ENCODE measurements at regions not wholly inside any gene's neighbourhood (a gene's known extent, or its start where the extent isn't known, plus 50 kb on each side); places are given as distances from the start of the nearest gene placed in this dataset.
"Not testable (repeated sequence)": the region's sequence is repeated elsewhere in the genome, so short reads cannot be mapped to it uniquely, and the experiment has no call there.

GRCh38 chr6:4334158-4334740, 198.9 kb upstream of the ECI2 start:
- not testable (repeated sequence) for H3K4me3 ChIP-seq (ENCODE audit: low read length); DNase-seq; H3K4me1 ChIP-seq (ENCODE audit: control insufficient read depth, insufficient read depth, low read length); H3K9me3 ChIP-seq (replicated peaks; ENCODE audit: control insufficient read depth, low read depth, low read length); H3K36me3 ChIP-seq (ENCODE audit: control insufficient read depth, insufficient read depth, low read length); H3K27me3 ChIP-seq (ENCODE audit: control insufficient read depth, insufficient read depth, low read length); H3K27ac ChIP-seq (ENCODE audit: low read length)
- 43% methylated on average over 3 of the region's 24 CpGs for WGBS (ENCODE audit: insufficient coverage)

GRCh38 chr6:4327841-4328240, 192.5 kb upstream of the ECI2 start:
- peaks cover 2% of the 10 kb centered on the region for H3K9me3 ChIP-seq (replicated peaks; ENCODE audit: control insufficient read depth, low read depth, low read length)
- H3K27ac ChIP-seq (ENCODE audit: low read length), result no peak overlapping the region
- WGBS (ENCODE audit: insufficient coverage), result no CpG with 5 or more reads among the region's 1 CpG
- no peaks in the 10 kb centered on the region for H3K36me3 ChIP-seq (ENCODE audit: control insufficient read depth, insufficient read depth, low read length)
- no peak overlapping the region for H3K4me3 ChIP-seq (ENCODE audit: low read length)
- peaks cover 2% of the 10 kb centered on the region for H3K4me1 ChIP-seq (ENCODE audit: control insufficient read depth, insufficient read depth, low read length)
- no peaks in the 10 kb centered on the region for H3K27me3 ChIP-seq (ENCODE audit: control insufficient read depth, insufficient read depth, low read length)
- peak; percentile 33 for DNase-seq

GRCh38 chr6:4324746-4325145, 189.4 kb upstream of the ECI2 start:
- peaks cover 2% of the 10 kb centered on the region for H3K9me3 ChIP-seq (replicated peaks; ENCODE audit: control insufficient read depth, low read depth, low read length)
- H3K4me1 ChIP-seq (ENCODE audit: control insufficient read depth, insufficient read depth, low read length), result peaks cover 6% of the 10 kb centered on the region
- DNase-seq, result no peak

GRCh38 chr6:4323322-4323721, 187.9 kb upstream of the ECI2 start:
- 67% methylated on average over 1 of the region's 2 CpGs for WGBS (ENCODE audit: insufficient coverage)
- peaks cover 8% of the 10 kb centered on the region for H3K4me1 ChIP-seq (ENCODE audit: control insufficient read depth, insufficient read depth, low read length)
- DNase-seq, result no peak

More at GRCh38 chr6:4324746-4325145, 189.4 kb upstream of the ECI2 start:
- Histone ChIP-seq H3K4me3 (ENCODE audit: low read length) (no peak overlapping the region), H3K36me3 (ENCODE audit: control insufficient read depth, insufficient read depth, low read length) (no peaks in the 10 kb centered on the region), H3K27ac (ENCODE audit: low read length) (no peak overlapping the region), H3K27me3 (ENCODE audit: control insufficient read depth, insufficient read depth, low read length) (no peaks in the 10 kb centered on the region)

GRCh38 chr6:4322846-4323309, 187.5 kb upstream of the ECI2 start:
- H3K4me1 ChIP-seq (ENCODE audit: control insufficient read depth, insufficient read depth, low read length), result peaks cover 9% of the 10 kb centered on the region
- H3K36me3 ChIP-seq (ENCODE audit: control insufficient read depth, insufficient read depth, low read length), result no peaks in the 10 kb centered on the region
- no peak overlapping the region for H3K27ac ChIP-seq (ENCODE audit: low read length)
- 27% methylated on average over 1 of the region's 1 CpG for WGBS (ENCODE audit: insufficient coverage)
- H3K4me3 ChIP-seq (ENCODE audit: low read length), result no peak overlapping the region
- H3K27me3 ChIP-seq (ENCODE audit: control insufficient read depth, insufficient read depth, low read length), result no peaks in the 10 kb centered on the region
- DNase-seq, result no peak
- peaks cover 2% of the 10 kb centered on the region for H3K9me3 ChIP-seq (replicated peaks; ENCODE audit: control insufficient read depth, low read depth, low read length)

More at GRCh38 chr6:4323322-4323721, 187.9 kb upstream of the ECI2 start:
- peaks cover 2% of the 10 kb centered on the region for H3K9me3 ChIP-seq (replicated peaks; ENCODE audit: control insufficient read depth, low read depth, low read length)
- H3K36me3 ChIP-seq (ENCODE audit: control insufficient read depth, insufficient read depth, low read length), result no peaks in the 10 kb centered on the region
- H3K27ac ChIP-seq (ENCODE audit: low read length), result no peak overlapping the region
- no peaks in the 10 kb centered on the region for H3K27me3 ChIP-seq (ENCODE audit: control insufficient read depth, insufficient read depth, low read length)
- H3K4me3 ChIP-seq (ENCODE audit: low read length), result no peak overlapping the region

- no peaks in the 10 kb centered on the region for H3K27me3 ChIP-seq (ENCODE audit: control insufficient read depth, insufficient read depth, low read length)
- DNase-seq, result no peak
- peaks cover 12% of the 10 kb centered on the region for H3K4me1 ChIP-seq (ENCODE audit: control insufficient read depth, insufficient read depth, low read length)
- H3K4me3 ChIP-seq (ENCODE audit: low read length), result no peak overlapping the region
- peaks cover 2% of the 10 kb centered on the region for H3K9me3 ChIP-seq (replicated peaks; ENCODE audit: control insufficient read depth, low read depth, low read length)
- no peak overlapping the region for H3K27ac ChIP-seq (ENCODE audit: low read length)
- no peaks in the 10 kb centered on the region for H3K36me3 ChIP-seq (ENCODE audit: control insufficient read depth, insufficient read depth, low read length)
- WGBS (ENCODE audit: insufficient coverage), result 61% methylated on average over 4 of the region's 6 CpGs
These were observed 186.9 kb upstream of the ECI2 start for GRCh38 chr6:4322134-4322845.

GRCh38 chr6:4320860-4321259, 185.5 kb upstream of the ECI2 start:
- Histone ChIP-seq H3K27me3 (ENCODE audit: control insufficient read depth, insufficient read depth, low read length) (no peaks in the 10 kb centered on the region), H3K9me3 (replicated peaks; ENCODE audit: control insufficient read depth, low read depth, low read length) (no peaks in the 10 kb centered on the region), H3K27ac (ENCODE audit: low read length) (no peak overlapping the region), H3K4me3 (ENCODE audit: low read length) (no peak overlapping the region), H3K36me3 (ENCODE audit: control insufficient read depth, insufficient read depth, low read length) (no peaks in the 10 kb centered on the region), H3K4me1 (ENCODE audit: control insufficient read depth, insufficient read depth, low read length) (peaks cover 24% of the 10 kb centered on the region)
- WGBS (ENCODE audit: insufficient coverage), result no CpG with 5 or more reads among the region's 1 CpG
- DNase-seq, result no peak

- H3K4me1 ChIP-seq (ENCODE audit: control insufficient read depth, insufficient read depth, low read length), result peaks cover 24% of the 10 kb centered on the region
- H3K27ac ChIP-seq (ENCODE audit: low read length), result no peak overlapping the region
- no CpG with 5 or more reads among the region's 4 CpGs for WGBS (ENCODE audit: insufficient coverage)
These were observed 184.8 kb upstream of the ECI2 start for GRCh38 chr6:4319981-4320683.

GRCh38 chr6:4318321-4318720, 182.9 kb upstream of the ECI2 start:
- no peaks in the 10 kb centered on the region for H3K36me3 ChIP-seq (ENCODE audit: control insufficient read depth, insufficient read depth, low read length)
- no peak for DNase-seq
- no peak overlapping the region for H3K4me3 ChIP-seq (ENCODE audit: low read length)
- H3K27ac ChIP-seq (ENCODE audit: low read length), result no peak overlapping the region
- peaks cover 24% of the 10 kb centered on the region for H3K4me1 ChIP-seq (ENCODE audit: control insufficient read depth, insufficient read depth, low read length)
- H3K9me3 ChIP-seq (replicated peaks; ENCODE audit: control insufficient read depth, low read depth, low read length), result peaks cover 2% of the 10 kb centered on the region
- WGBS (ENCODE audit: insufficient coverage), result 80% methylated on average over 1 of the region's 2 CpGs
- no peaks in the 10 kb centered on the region for H3K27me3 ChIP-seq (ENCODE audit: control insufficient read depth, insufficient read depth, low read length)

More at GRCh38 chr6:4319981-4320683, 184.8 kb upstream of the ECI2 start:
- Histone ChIP-seq H3K36me3 (ENCODE audit: control insufficient read depth, insufficient read depth, low read length) (no peaks in the 10 kb centered on the region), H3K27me3 (ENCODE audit: control insufficient read depth, insufficient read depth, low read length) (no peaks in the 10 kb centered on the region), H3K9me3 (replicated peaks; ENCODE audit: control insufficient read depth, low read depth, low read length) (no peaks in the 10 kb centered on the region), H3K4me3 (ENCODE audit: low read length) (no peak overlapping the region)
- DNase-seq, result peak; percentile 67

- Histone ChIP-seq H3K9me3 (replicated peaks; ENCODE audit: control insufficient read depth, low read depth, low read length) (peaks cover 8% of the 10 kb centered on the region), H3K36me3 (ENCODE audit: control insufficient read depth, insufficient read depth, low read length) (no peaks in the 10 kb centered on the region), H3K27ac (ENCODE audit: low read length) (peak overlapping the region; percentile 74), H3K4me3 (ENCODE audit: low read length) (no peak overlapping the region), H3K4me1 (ENCODE audit: control insufficient read depth, insufficient read depth, low read length) (peaks cover 21% of the 10 kb centered on the region), H3K27me3 (ENCODE audit: control insufficient read depth, insufficient read depth, low read length) (no peaks in the 10 kb centered on the region)
- 9% methylated on average over 3 of the region's 9 CpGs for WGBS (ENCODE audit: insufficient coverage)
- DNase-seq, result peak; percentile 68
These were observed 181.6 kb upstream of the ECI2 start for GRCh38 chr6:4316867-4317400.
